Midbrain (tissue), 1 donor: ENCODE measurements at regions not wholly inside any gene's neighbourhood (a gene's known extent, or its start where the extent isn't known, plus 50 kb on each side); places are given as distances from the start of the nearest gene placed in this dataset.

Experiments used
- DNase-seq: peaks from one replicate; lab custom pipeline; 2025; lab: John Stamatoyannopoulos, UW

GRCh38 chr10:83252169-83252568, 887.1 kb upstream of the GHITM start:
- no peak for DNase-seq

GRCh38 chr10:83252596-83252995, 886.7 kb upstream of the GHITM start:
- DNase-seq: no peak

GRCh38 chr10:83253011-83253671, 886.2 kb upstream of the GHITM start:
- no peak for DNase-seq

- DNase-seq: no peak
Observed at GRCh38 chr10:83254698-83255097, 884.6 kb upstream of the GHITM start.

GRCh38 chr10:83262434-83262833, 876.9 kb upstream of the GHITM start:
- DNase-seq: no peak

- DNase-seq: peak; percentile 6
Observed at GRCh38 chr10:83272666-83273434, 866.5 kb upstream of the GHITM start.

- no peak for DNase-seq
Observed at GRCh38 chr10:83274088-83274487, 865.2 kb upstream of the GHITM start.

GRCh38 chr10:83276971-83277370, 862.3 kb upstream of the GHITM start:
- DNase-seq: no peak

- DNase-seq: no peak
Observed at GRCh38 chr10:83283151-83283550, 856.2 kb upstream of the GHITM start.

GRCh38 chr10:83287374-83287773, 851.9 kb upstream of the GHITM start:
- DNase-seq: no peak

GRCh38 chr10:83289373-83289772, 849.9 kb upstream of the GHITM start:
- DNase-seq: no peak

GRCh38 chr10:83289948-83290347, 849.4 kb upstream of the GHITM start:
- no peak for DNase-seq

- no peak for DNase-seq
Observed at GRCh38 chr10:83301732-83302131, 837.6 kb upstream of the GHITM start.

GRCh38 chr10:83302623-83303022, 836.7 kb upstream of the GHITM start:
- no peak for DNase-seq

- no peak for DNase-seq
Observed at GRCh38 chr10:83310688-83311087, 828.6 kb upstream of the GHITM start.

- no peak for DNase-seq
Observed at GRCh38 chr10:83312570-83312969, 826.7 kb upstream of the GHITM start.

GRCh38 chr10:83332690-83333089, 806.6 kb upstream of the GHITM start:
- DNase-seq: no peak

GRCh38 chr10:83333566-83333965, 805.7 kb upstream of the GHITM start:
- DNase-seq: no peak

- no peak for DNase-seq
Observed at GRCh38 chr10:83343676-83344075, 795.6 kb upstream of the GHITM start.

- DNase-seq: no peak
Observed at GRCh38 chr10:83346266-83346910, 792.9 kb upstream of the GHITM start.

- no peak for DNase-seq
Observed at GRCh38 chr10:83352588-83352987, 786.7 kb upstream of the GHITM start.

GRCh38 chr10:83354456-83354855, 784.9 kb upstream of the GHITM start:
- DNase-seq: no peak

GRCh38 chr10:83357004-83357403, 782.3 kb upstream of the GHITM start:
- DNase-seq: no peak
